Endothelial cell (in vitro differentiated cells): ENCODE measurements at regions not wholly inside any gene's neighbourhood (a gene's known extent, or its start where the extent isn't known, plus 50 kb on each side); places are given as distances from the start of the nearest gene placed in this dataset.

Source experiments
- DNase-seq: peaks from one replicate; pipeline ENCODE4 v3.0.0; 2021; ENCODE audit warnings: low spot score
- H3K27ac Mint-ChIP-seq: one replicate; pipeline ENCODE4 v1.8.0; 2021; ENCODE audit warnings: mixed read lengths, inconsistent platforms; ENCODE audit not compliant: unreplicated experiment
- H3K27me3 Mint-ChIP-seq: one replicate; pipeline ENCODE4 v1.8.0; 2021; ENCODE audit warnings: mild to moderate bottlenecking, moderate library complexity, mixed read lengths, inconsistent platforms; ENCODE audit not compliant: unreplicated experiment
- H3K36me3 Mint-ChIP-seq: one replicate; pipeline ENCODE4 v1.8.0; 2021; ENCODE audit warnings: mild to moderate bottlenecking, low read depth, mixed read lengths, inconsistent platforms; ENCODE audit not compliant: unreplicated experiment
- H3K4me1 Mint-ChIP-seq: one replicate; pipeline ENCODE4 v1.8.0; 2021; ENCODE audit warnings: mild to moderate bottlenecking, mixed read lengths, inconsistent platforms; ENCODE audit not compliant: unreplicated experiment
- H3K4me3 Mint-ChIP-seq: one replicate; pipeline ENCODE4 v1.8.0; 2021; ENCODE audit warnings: mild to moderate bottlenecking, mixed read lengths, inconsistent platforms; ENCODE audit not compliant: unreplicated experiment
- H3K9me3 Mint-ChIP-seq: one replicate; pipeline ENCODE4 v1.8.0; 2021; ENCODE audit warnings: mixed read lengths, inconsistent platforms; ENCODE audit not compliant: unreplicated experiment
- TF ChIP-seq, protein P1 (sequence below): fragments of 200-600 bp; sonication (generic); IDR thresholded peaks from one replicate; pipeline ENCODE4 v1.5.0; 2021; ENCODE audit warnings: antibody characterized with exemption; ENCODE audit not compliant: unreplicated experiment

DNA sequence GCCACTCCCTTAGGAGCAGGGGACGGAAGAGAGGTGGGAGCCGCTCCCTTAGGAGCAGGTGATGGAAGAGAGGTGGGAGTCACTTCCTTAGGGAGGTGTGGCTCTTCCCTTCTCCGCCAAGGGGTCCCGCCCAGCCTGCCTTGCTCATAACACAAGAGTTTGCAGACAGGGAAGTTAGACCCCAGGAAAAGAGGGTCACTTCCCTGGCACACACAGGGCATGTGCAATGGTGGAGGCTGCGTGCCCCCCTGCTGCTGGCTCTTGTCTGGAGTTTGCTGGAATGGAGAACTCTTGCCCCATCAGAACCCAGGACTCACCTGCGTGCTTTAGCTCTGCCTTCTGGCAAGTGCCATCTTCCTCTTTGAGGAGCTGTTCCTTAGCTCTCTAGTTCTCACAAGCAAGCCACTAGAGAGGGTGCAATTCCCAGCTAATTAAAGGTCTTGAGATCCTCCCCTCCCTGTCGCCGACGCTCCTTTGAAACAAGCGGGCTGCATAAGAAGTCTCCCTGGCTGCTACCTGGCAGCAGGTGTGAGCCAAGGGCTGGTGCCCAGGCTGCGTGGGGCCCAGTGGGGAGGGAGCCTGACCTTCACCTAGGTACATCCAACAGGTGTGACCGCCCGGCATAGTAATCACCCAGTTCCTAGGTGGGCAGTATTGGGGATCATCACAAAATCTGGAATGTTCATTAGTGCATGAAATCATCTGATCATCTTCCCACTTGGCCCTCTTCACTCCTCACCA, 281.6 kb downstream of the ZNF536 start:
- DNase-seq = no peak
- H3K9me3 Mint-ChIP-seq = no peaks in the 10 kb centered on the region
- H3K36me3 Mint-ChIP-seq = no peaks in the 10 kb centered on the region
- no peak overlapping the region for H3K4me3 Mint-ChIP-seq
- H3K27ac Mint-ChIP-seq = no peak overlapping the region
- no peaks in the 10 kb centered on the region for H3K4me1 Mint-ChIP-seq
- TF ChIP-seq, protein P1, sequence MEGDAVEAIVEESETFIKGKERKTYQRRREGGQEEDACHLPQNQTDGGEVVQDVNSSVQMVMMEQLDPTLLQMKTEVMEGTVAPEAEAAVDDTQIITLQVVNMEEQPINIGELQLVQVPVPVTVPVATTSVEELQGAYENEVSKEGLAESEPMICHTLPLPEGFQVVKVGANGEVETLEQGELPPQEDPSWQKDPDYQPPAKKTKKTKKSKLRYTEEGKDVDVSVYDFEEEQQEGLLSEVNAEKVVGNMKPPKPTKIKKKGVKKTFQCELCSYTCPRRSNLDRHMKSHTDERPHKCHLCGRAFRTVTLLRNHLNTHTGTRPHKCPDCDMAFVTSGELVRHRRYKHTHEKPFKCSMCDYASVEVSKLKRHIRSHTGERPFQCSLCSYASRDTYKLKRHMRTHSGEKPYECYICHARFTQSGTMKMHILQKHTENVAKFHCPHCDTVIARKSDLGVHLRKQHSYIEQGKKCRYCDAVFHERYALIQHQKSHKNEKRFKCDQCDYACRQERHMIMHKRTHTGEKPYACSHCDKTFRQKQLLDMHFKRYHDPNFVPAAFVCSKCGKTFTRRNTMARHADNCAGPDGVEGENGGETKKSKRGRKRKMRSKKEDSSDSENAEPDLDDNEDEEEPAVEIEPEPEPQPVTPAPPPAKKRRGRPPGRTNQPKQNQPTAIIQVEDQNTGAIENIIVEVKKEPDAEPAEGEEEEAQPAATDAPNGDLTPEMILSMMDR = no peak
- H3K27me3 Mint-ChIP-seq = peaks cover 1% of the 10 kb centered on the region

DNA sequence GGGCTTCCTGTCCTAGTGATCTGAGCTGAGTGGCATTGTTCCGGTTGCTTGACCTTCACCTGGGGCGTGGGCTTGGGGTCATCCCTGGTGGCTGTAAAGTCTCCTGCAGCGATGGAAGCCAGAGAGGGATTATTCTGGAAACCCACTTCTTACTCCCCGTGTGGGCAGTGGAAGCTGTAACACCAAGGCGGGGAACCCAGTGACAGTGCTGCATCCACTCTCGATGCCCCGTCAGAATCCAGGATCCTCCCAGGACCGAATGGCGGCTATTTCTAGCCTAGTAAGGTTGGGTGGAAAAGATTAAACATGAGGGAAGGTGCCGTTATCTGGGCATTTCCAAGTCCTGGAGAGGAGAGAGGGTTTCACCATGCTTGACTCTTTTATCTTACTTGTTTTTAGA, 280.6 kb downstream of the ZNF536 start:
- DNase-seq = no peak
- Mint-ChIP-seq H3K27ac (no peak overlapping the region), H3K9me3 (no peaks in the 10 kb centered on the region), H3K4me1 (peaks cover 7% of the 10 kb centered on the region), H3K27me3 (no peaks in the 10 kb centered on the region), H3K4me3 (no peak overlapping the region), H3K36me3 (no peaks in the 10 kb centered on the region)
- TF ChIP-seq, protein P1 = no peak

DNA sequence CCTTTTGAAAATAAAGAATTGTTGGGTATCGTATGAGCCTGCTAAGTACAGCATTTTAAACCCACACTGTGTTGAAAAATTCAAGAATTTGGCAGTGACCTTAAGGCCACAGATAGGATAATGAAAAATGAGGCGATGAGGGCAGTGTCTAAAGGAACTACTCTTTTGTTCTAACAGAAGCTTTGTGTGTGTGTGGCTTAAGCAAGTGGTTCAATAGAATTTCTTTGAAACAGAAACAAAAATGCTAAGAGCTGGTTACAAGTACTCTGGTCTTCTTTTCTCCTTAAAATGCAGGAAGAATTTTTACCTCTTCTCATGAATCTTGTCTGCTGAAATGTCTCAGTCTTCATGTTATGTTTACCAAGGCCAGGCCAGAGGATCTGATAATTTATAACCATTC, 279.5 kb downstream of the ZNF536 start:
- Mint-ChIP-seq H3K27ac (no peak overlapping the region), H3K9me3 (no peaks in the 10 kb centered on the region), H3K4me3 (no peak overlapping the region), H3K27me3 (no peaks in the 10 kb centered on the region), H3K4me1 (peaks cover 7% of the 10 kb centered on the region), H3K36me3 (no peaks in the 10 kb centered on the region)
- TF ChIP-seq, protein P1 = no peak
- no peak for DNase-seq

DNA sequence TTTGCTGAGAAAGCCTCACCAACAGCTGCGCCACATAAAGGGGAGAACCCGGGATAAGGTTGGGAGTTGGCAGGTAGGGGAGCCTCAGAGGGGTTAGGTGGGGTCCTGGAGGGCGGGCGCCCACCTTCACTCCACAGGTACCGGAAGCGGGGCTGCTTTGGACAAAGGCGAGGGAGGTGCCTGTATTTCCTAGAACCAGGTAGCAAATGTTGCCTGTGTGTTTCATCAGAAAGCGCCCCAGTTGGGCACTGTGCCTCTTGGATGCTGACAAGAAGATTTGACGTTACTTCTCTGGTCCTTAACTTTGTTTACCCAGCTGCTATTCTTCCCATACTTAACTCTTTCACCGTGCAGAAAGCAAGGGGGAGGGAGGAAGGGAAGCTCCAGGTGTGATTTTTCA, 278.9 kb downstream of the ZNF536 start:
- Mint-ChIP-seq H3K9me3 (no peaks in the 10 kb centered on the region), H3K27ac (no peak overlapping the region), H3K4me3 (no peak overlapping the region), H3K36me3 (no peaks in the 10 kb centered on the region), H3K4me1 (peaks cover 7% of the 10 kb centered on the region), H3K27me3 (no peaks in the 10 kb centered on the region)
- TF ChIP-seq, protein P1 = no peak
- DNase-seq = no peak

DNA sequence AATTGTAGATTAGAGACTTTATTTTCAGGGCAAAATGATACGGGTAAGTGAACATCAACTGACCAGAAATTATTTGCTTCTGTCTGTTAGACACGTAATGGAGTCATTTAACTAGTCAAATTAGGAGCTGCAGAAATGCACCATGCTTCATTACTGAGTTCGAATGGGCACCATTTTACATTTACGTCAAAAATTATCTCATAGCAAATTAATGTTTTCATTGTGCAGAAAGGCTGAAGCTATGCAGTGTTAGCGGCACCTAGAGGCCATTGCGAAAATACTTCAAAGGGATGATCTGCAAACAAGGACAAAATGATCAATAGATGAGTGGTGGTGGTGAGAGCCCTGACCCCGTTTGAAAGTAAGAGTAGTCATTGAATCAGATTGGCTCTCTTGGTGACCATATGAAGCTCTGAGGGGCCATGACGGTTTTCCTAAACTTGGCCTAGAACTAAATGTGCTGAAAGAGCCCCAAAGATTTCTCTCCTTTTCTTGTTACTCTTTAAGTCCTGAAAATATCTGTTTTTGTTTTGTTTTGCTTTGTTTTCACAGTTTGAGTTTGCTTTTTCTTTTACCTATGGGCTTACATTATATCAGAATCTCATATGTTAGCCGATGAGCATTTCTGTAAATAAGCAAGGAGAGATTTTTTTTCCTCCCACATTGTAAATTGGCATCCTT, 277.9 kb downstream of the ZNF536 start:
- Mint-ChIP-seq H3K9me3 (no peaks in the 10 kb centered on the region), H3K36me3 (no peaks in the 10 kb centered on the region), H3K27ac (no peak overlapping the region), H3K27me3 (no peaks in the 10 kb centered on the region), H3K4me1 (peaks cover 7% of the 10 kb centered on the region), H3K4me3 (no peak overlapping the region)
- peak; percentile 53 for DNase-seq
- TF ChIP-seq, protein P1 = peak; percentile 71
